ENCODE measurements at regions not wholly inside any gene's neighbourhood (a gene's known extent, or its start where the extent isn't known, plus 50 kb on each side); places are given as distances from the start of the nearest gene placed in this dataset.
"Not testable (repeated sequence)": the region's sequence is repeated elsewhere in the genome, so short reads cannot be mapped to it uniquely, and the experiment has no call there.

GRCh38 chr2:215825707-215826106 is 187.6 kb downstream of the MREG start:
- no peak overlapping the region for H3K27ac ChIP-seq

GRCh38 chr2:215821298-215821697 is 192.1 kb downstream of the MREG start:
- H3K27ac ChIP-seq; H3K4me1 ChIP-seq; DNase-seq (ENCODE audit: low spot score in 2 of 2); H3K27me3 ChIP-seq; H3K4me3 ChIP-seq; H3K36me3 ChIP-seq; intact Hi-C loops (cut with DNase I; ENCODE audit: low total_unique reads): not testable (repeated sequence)
- H3K9me3 ChIP-seq: peaks cover 10 to 15% of the 10 kb centered on the region in 2 donors

More at GRCh38 chr2:215825707-215826106, 187.6 kb downstream of the MREG start:
- TF ChIP-seq CTCF (IDR thresholded peaks at IDR 0.05): no peak
- TF ChIP-seq POLR2A (IDR thresholded peaks at IDR 0.05): no peak
- TF ChIP-seq POLR2AphosphoS5 (IDR thresholded peaks at IDR 0.05): no peak
- no peaks in the 10 kb centered on the region for H3K27me3 ChIP-seq
- H3K36me3 ChIP-seq: no peaks in the 10 kb centered on the region
- H3K9me3 ChIP-seq: peaks cover 6 to 12% of the 10 kb centered on the region in 2 donors
- intact Hi-C loops (cut with DNase I; ENCODE audit: low total_unique reads): no loop called here
- no peaks in the 10 kb centered on the region for H3K4me1 ChIP-seq
- H3K4me3 ChIP-seq: no peak overlapping the region
- DNase-seq (ENCODE audit: low spot score in 2 of 2): no peak

GRCh38 chr2:215819713-215820112 is 193.6 kb downstream of the MREG start:
- H3K4me1 ChIP-seq; H3K27ac ChIP-seq; H3K4me3 ChIP-seq; H3K36me3 ChIP-seq; intact Hi-C loops (cut with DNase I; ENCODE audit: low total_unique reads); H3K27me3 ChIP-seq; DNase-seq (ENCODE audit: low spot score in 2 of 2): not testable (repeated sequence)
- peaks cover 10 to 15% of the 10 kb centered on the region in 2 donors for H3K9me3 ChIP-seq

- Histone ChIP-seq H3K9me3 (peaks cover 10 to 15% of the 10 kb centered on the region in 2 donors), H3K4me1 (no peaks in the 10 kb centered on the region), H3K4me3 (no peak overlapping the region), H3K36me3 (no peaks in the 10 kb centered on the region), H3K27ac (no peak overlapping the region), H3K27me3 (no peaks in the 10 kb centered on the region)
- intact Hi-C loops (cut with DNase I; ENCODE audit: low total_unique reads): no loop called here
- no peak for DNase-seq (ENCODE audit: low spot score in 2 of 2)
- TF ChIP-seq CTCF (IDR thresholded peaks at IDR 0.05) (no peak), POLR2AphosphoS5 (IDR thresholded peaks at IDR 0.05) (no peak), POLR2A (IDR thresholded peaks at IDR 0.05) (no peak)
Observed at GRCh38 chr2:215817046-215817445, 196.3 kb downstream of the MREG start.

- Histone ChIP-seq H3K36me3 (no peaks in the 10 kb centered on the region), H3K4me1 (no peaks in the 10 kb centered on the region), H3K27me3 (no peaks in the 10 kb centered on the region), H3K4me3 (no peak overlapping the region), H3K27ac (no peak overlapping the region), H3K9me3 (peaks cover 4 to 11% of the 10 kb centered on the region in 2 donors)
- DNase-seq (ENCODE audit: low spot score in 2 of 2): no peak
- intact Hi-C loops (cut with DNase I; ENCODE audit: low total_unique reads): no loop called here
- TF ChIP-seq CTCF (IDR thresholded peaks at IDR 0.05): no peak
- no peak for TF ChIP-seq POLR2A (IDR thresholded peaks at IDR 0.05)
- TF ChIP-seq POLR2AphosphoS5 (IDR thresholded peaks at IDR 0.05): no peak
Observed at GRCh38 chr2:215816424-215816823, 196.9 kb downstream of the MREG start.

GRCh38 chr2:215815960-215816359 is 197.4 kb downstream of the MREG start:
- no peak for TF ChIP-seq POLR2A (IDR thresholded peaks at IDR 0.05)
- TF ChIP-seq CTCF (IDR thresholded peaks at IDR 0.05): no peak
- no peak for TF ChIP-seq POLR2AphosphoS5 (IDR thresholded peaks at IDR 0.05)
- Histone ChIP-seq H3K36me3 (no peaks in the 10 kb centered on the region), H3K27ac (no peak overlapping the region), H3K4me3 (no peak overlapping the region), H3K27me3 (no peaks in the 10 kb centered on the region), H3K9me3 (peaks cover 4 to 6% of the 10 kb centered on the region in 2 donors), H3K4me1 (no peaks in the 10 kb centered on the region)
- DNase-seq (ENCODE audit: low spot score in 2 of 2): no peak
- intact Hi-C loops (cut with DNase I; ENCODE audit: low total_unique reads): no loop called here
